HG03097 (cell line): ENCODE measurements at regions not wholly inside any gene's neighbourhood (a gene's known extent, or its start where the extent isn't known, plus 50 kb on each side); places are given as distances from the start of the nearest gene placed in this dataset.

Experiments
- ATAC-seq: cut with Tn5 transposase; IDR thresholded peaks from one replicate; pipeline ENCODE4 v1.9.1; 2021; ENCODE audit not compliant: unreplicated experiment, low FRiP score

GRCh38 chr4:117324851-117325491, 239.6 kb upstream of the TRAM1L1 start:
- no peak for ATAC-seq

- ATAC-seq = no peak
Observed at GRCh38 chr4:117326091-117326490, 240.7 kb upstream of the TRAM1L1 start.

- no peak for ATAC-seq
Observed at GRCh38 chr4:117327491-117327890, 242.1 kb upstream of the TRAM1L1 start.

- no peak for ATAC-seq
Observed at GRCh38 chr4:117328333-117328732, 243.0 kb upstream of the TRAM1L1 start.

- no peak for ATAC-seq
Observed at GRCh38 chr4:117331817-117332216, 246.4 kb upstream of the TRAM1L1 start.

- no peak for ATAC-seq
Observed at GRCh38 chr4:117334451-117335188, 249.2 kb upstream of the TRAM1L1 start.

- ATAC-seq = no peak
Observed at GRCh38 chr4:117357437-117357836, 272.1 kb upstream of the TRAM1L1 start.

GRCh38 chr4:117357866-117358265, 272.5 kb upstream of the TRAM1L1 start:
- ATAC-seq = no peak

- ATAC-seq = no peak
Observed at GRCh38 chr4:117370944-117371668, 285.7 kb upstream of the TRAM1L1 start.

- no peak for ATAC-seq
Observed at GRCh38 chr4:117375101-117375500, 289.7 kb upstream of the TRAM1L1 start.

- no peak for ATAC-seq
Observed at GRCh38 chr4:117376692-117377091, 291.3 kb upstream of the TRAM1L1 start.

GRCh38 chr4:117378942-117379341, 293.6 kb upstream of the TRAM1L1 start:
- no peak for ATAC-seq

GRCh38 chr4:117383468-117383867, 298.1 kb upstream of the TRAM1L1 start:
- no peak for ATAC-seq

GRCh38 chr4:117385526-117385925, 300.1 kb upstream of the TRAM1L1 start:
- ATAC-seq = no peak

- ATAC-seq = no peak
Observed at GRCh38 chr4:117387072-117387471, 301.7 kb upstream of the TRAM1L1 start.

GRCh38 chr4:117400039-117400835, 314.9 kb upstream of the TRAM1L1 start:
- no peak for ATAC-seq

- no peak for ATAC-seq
Observed at GRCh38 chr4:117412661-117413060, 327.3 kb upstream of the TRAM1L1 start.

GRCh38 chr4:117417856-117418255, 332.5 kb upstream of the TRAM1L1 start:
- ATAC-seq = no peak

GRCh38 chr4:117420948-117421347, 335.6 kb upstream of the TRAM1L1 start:
- ATAC-seq = no peak

GRCh38 chr4:117421706-117422105, 336.3 kb upstream of the TRAM1L1 start:
- no peak for ATAC-seq

- no peak for ATAC-seq
Observed at GRCh38 chr4:117422297-117422696, 336.9 kb upstream of the TRAM1L1 start.
